IMR-90 (cell line): ENCODE measurements at regions not wholly inside any gene's neighbourhood (a gene's known extent, or its start where the extent isn't known, plus 50 kb on each side); places are given as distances from the start of the nearest gene placed in this dataset.

ENCODE experiments used
- ATAC-seq: fragments of 200-7000 bp; cut with Tn5 transposase; 2 replicates; pipeline ENCODE4 v1.9.1; 2020; ENCODE audit warnings: low read depth, mild to moderate bottlenecking, moderate library complexity
- BruUV-seq: library from RNA; stranded (reverse); fragments of 400-500 nt; replicated peaks from 2 replicates; lab custom pipeline; 2021; lab: Mats Ljungman, UMichigan
- CTCF ChIA-PET: fragments of 300-600 bp; formaldehyde crosslinking; extraction: SDS; loops from one replicate; lab custom pipeline; 2021; ENCODE audit warnings: antibody characterized with exemption; lab: Yijun Ruan, JAX
- POLR2A ChIA-PET: fragments of 300-600 bp; sonication (Branson Sonifier 250); formaldehyde crosslinking; loops from one replicate; lab custom pipeline; 2022; ENCODE audit warnings: antibody characterized with exemption; ENCODE audit not compliant: unreplicated experiment; lab: Charles Lee
- DNase-seq: peaks from one replicate; pipeline ENCODE4 v3.0.0; 2013
- H2AFZ ChIP-seq: replicated peaks from 2 replicates; pipeline ENCODE3; 2013; ENCODE audit warnings: low read length, mild to moderate bottlenecking; ENCODE audit not compliant: poor library complexity
- H2AK5ac ChIP-seq: 2 replicates; pipeline ENCODE4 v1.6.1; 2013; ENCODE audit warnings: low read depth, low read length, inconsistent platforms
- H2AK9ac ChIP-seq: replicated peaks from 2 replicates; pipeline ENCODE3; 2013; ENCODE audit warnings: mild to moderate bottlenecking, low read depth, low read length, moderate library complexity; ENCODE audit not compliant: poor library complexity
- H2BK120ac ChIP-seq: 2 replicates; pipeline ENCODE4 v1.6.1; 2013; ENCODE audit warnings: low read depth, low read length, inconsistent platforms
- H2BK15ac ChIP-seq: 3 replicates; pipeline ENCODE4 v1.6.1; 2013; ENCODE audit warnings: low read depth, low read length, inconsistent platforms
- H2BK20ac ChIP-seq: 2 replicates; pipeline ENCODE4 v1.6.1; 2013; ENCODE audit warnings: low read depth, mild to moderate bottlenecking, inconsistent platforms, low read length, moderate library complexity
- H2BK5ac ChIP-seq: 2 replicates; pipeline ENCODE4 v1.6.1; 2013; ENCODE audit warnings: mild to moderate bottlenecking, low read depth, low read length, inconsistent platforms; ENCODE audit not compliant: poor library complexity, severe bottlenecking
- H3K14ac ChIP-seq: replicated peaks from 2 replicates; pipeline ENCODE4 v1.6.1; 2013; ENCODE audit warnings: low read depth, low read length, inconsistent platforms
- H3K18ac ChIP-seq: 2 replicates; pipeline ENCODE4 v1.6.1; 2013; ENCODE audit warnings: low read depth, low read length, control low read depth
- H3K23ac ChIP-seq: 2 replicates; pipeline ENCODE4 v1.6.1; 2013; ENCODE audit warnings: low read depth, low read length, inconsistent platforms
- H3K27ac ChIP-seq: 2 replicates; pipeline ENCODE4 v1.5.1; 2013; ENCODE audit warnings: mild to moderate bottlenecking, control low read depth, low read length; ENCODE audit not compliant: insufficient read depth
- H3K27me3 ChIP-seq: 2 replicates; pipeline ENCODE4 v1.6.1; 2013; ENCODE audit warnings: low read length; ENCODE audit not compliant: control insufficient read depth, insufficient read depth
- H3K36me3 ChIP-seq: 2 replicates; pipeline ENCODE4 v1.6.1; 2013; ENCODE audit warnings: low read length, mixed read lengths; ENCODE audit not compliant: control insufficient read depth, insufficient read depth
- H3K4ac ChIP-seq: 2 replicates; pipeline ENCODE4 v1.6.1; 2013; ENCODE audit warnings: low read depth, low read length, inconsistent platforms
- H3K4me1 ChIP-seq: 2 replicates; pipeline ENCODE4 v1.6.1; 2013; ENCODE audit warnings: low read length, mixed read lengths; ENCODE audit not compliant: control insufficient read depth, insufficient read depth
- H3K4me2 ChIP-seq: 2 replicates; pipeline ENCODE4 v1.6.1; 2013; ENCODE audit warnings: low read depth, mild to moderate bottlenecking, control low read depth, low read length, moderate library complexity
- H3K4me3 ChIP-seq: 2 replicates; pipeline ENCODE4 v1.5.1; 2013; ENCODE audit warnings: low read depth, mild to moderate bottlenecking, control low read depth, low read length, moderate library complexity; ENCODE audit not compliant: insufficient read depth
- H3K56ac ChIP-seq: 2 replicates; pipeline ENCODE4 v1.6.1; 2013; ENCODE audit warnings: low read length, inconsistent platforms; ENCODE audit not compliant: insufficient read depth; ENCODE audit errors: extremely low read depth
- H3K79me1 ChIP-seq, 2 experiments: 2 replicates each; pipeline ENCODE4 v1.6.1; 2013; ENCODE audit warnings: low read length in 2 of 2, inconsistent platforms in 1 of 2, low read depth in 1 of 2
- H3K9ac ChIP-seq: 2 replicates; pipeline ENCODE4 v1.6.1; 2013; ENCODE audit warnings: low read depth, low read length, control low read depth
- H3K9me1 ChIP-seq: 2 replicates; pipeline ENCODE4 v1.6.1; 2013; ENCODE audit warnings: low read length, inconsistent platforms; ENCODE audit not compliant: insufficient read depth
- H3K9me3 ChIP-seq: 2 replicates; pipeline ENCODE4 v1.6.1; 2013; ENCODE audit warnings: low read length; ENCODE audit not compliant: control insufficient read depth, insufficient read depth
- H4K20me1 ChIP-seq: 2 replicates; pipeline ENCODE4 v1.6.1; 2013; ENCODE audit warnings: low read length, inconsistent platforms; ENCODE audit not compliant: insufficient read depth
- H4K5ac ChIP-seq: 2 replicates; pipeline ENCODE4 v1.6.1; 2013; ENCODE audit warnings: mild to moderate bottlenecking, low read depth, low read length, control low read depth
- H4K8ac ChIP-seq, 2 experiments: 2 replicates each; pipeline ENCODE4 v1.6.1; 2013; ENCODE audit warnings: low read depth in 2 of 2, low read length in 2 of 2, control low read depth in 1 of 2, inconsistent platforms in 1 of 2
- H4K91ac ChIP-seq: 2 replicates; pipeline ENCODE4 v1.6.1; 2013; ENCODE audit warnings: low read depth, low read length, inconsistent platforms; ENCODE audit not compliant: insufficient read depth
- CEBPB ChIP-seq: IDR thresholded peaks from 2 replicates; pipeline ENCODE4 v1.6.1; 2012; ENCODE audit warnings: low read depth, low read length, improper control_type of control experiment
- CHD1 ChIP-seq: IDR thresholded peaks from 2 replicates; pipeline ENCODE4 v1.6.1; 2012; ENCODE audit warnings: low read depth, low read length, improper control_type of control experiment
- FOS ChIP-seq: fragments of 150-350 bp; IDR thresholded peaks from 2 replicates; pipeline ENCODE4 v1.6.1; 2016; ENCODE audit warnings: low read depth, low read length
- MAFK ChIP-seq: IDR thresholded peaks from 2 replicates; pipeline ENCODE4 v1.6.1; 2012; ENCODE audit warnings: low read depth, low read length, improper control_type of control experiment
- MAZ ChIP-seq: IDR thresholded peaks from 2 replicates; pipeline ENCODE4 v1.6.1; 2012; ENCODE audit warnings: low read depth, mild to moderate bottlenecking, low read length, improper control_type of control experiment, moderate library complexity, borderline replicate concordance
- POLR2A ChIP-seq: IDR thresholded peaks from 2 replicates; pipeline ENCODE4 v1.6.1; 2012; ENCODE audit warnings: mild to moderate bottlenecking, low read depth, low read length
- RAD21 ChIP-seq: IDR thresholded peaks from 2 replicates; pipeline ENCODE4 v1.6.1; 2012; ENCODE audit warnings: low read length, improper control_type of control experiment
- SMC3 ChIP-seq: fragments of 150-350 bp; IDR thresholded peaks from 2 replicates; pipeline ENCODE4 v1.6.1; 2016; ENCODE audit warnings: low read depth, mild to moderate bottlenecking, antibody characterized with exemption, low read length, moderate library complexity
- WGBS, 2 experiments: methylation state at CpG; one replicate each; pipeline versions ENCODE4 v1.1.5 to v1.1.7; 2013; ENCODE audit warnings: missing lambda C conversion rate in 2 of 2; ENCODE audit not compliant: insufficient read length in 1 of 2; ENCODE audit errors: extremely low coverage in 2 of 2; 5-methylcytosine and 5-hydroxymethylcytosine counted together
- dilution Hi-C: fragments of 300-500 bp; cut with HindIII; formaldehyde crosslinking; loops from one replicate; pipeline ENCODE4 v1.14.3; 2018; ENCODE audit warnings: low sequenced_read_pairs; ENCODE audit not compliant: unreplicated experiment
- in situ Hi-C: fragments of 300-500 bp; cut with MboI; formaldehyde crosslinking; loops from 3 replicates; pipeline ENCODE4 v1.14.3; 2019; ENCODE audit warnings: low sequenced_read_pairs, inconsistent platforms, mixed read lengths
- intact Hi-C: fragments of 100-400 bp; cut with micrococcal nuclease; formaldehyde crosslinking; loops from 2 replicates; pipeline ENCODE4 v1.10.0; 2022

DNA sequence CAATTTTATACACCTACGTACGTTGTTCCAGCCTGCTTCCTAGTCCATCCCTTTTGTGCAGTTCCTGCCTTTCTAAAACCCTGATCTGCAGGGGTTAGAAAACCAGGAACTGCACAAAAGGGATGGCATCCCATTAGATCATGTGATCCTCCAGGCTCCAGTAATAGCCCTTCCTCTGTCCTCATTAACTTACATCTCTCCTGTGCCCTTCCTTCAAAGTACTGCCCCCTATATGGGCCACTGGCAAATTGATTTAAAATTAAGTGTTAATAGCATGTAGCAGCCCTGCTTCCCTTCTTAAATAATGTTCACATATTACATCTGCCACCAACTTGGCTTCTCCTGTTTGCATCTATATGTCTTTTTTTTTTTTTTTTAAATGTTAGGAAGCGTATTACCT lies 61.3 kb upstream of the NXPH2 start:
- Histone ChIP-seq H3K79me1 (no peaks in the 10 kb centered on the region), H4K91ac (no peak overlapping the region), H3K36me3 (no peaks in the 10 kb centered on the region), H3K14ac (no peak overlapping the region), H3K27ac (no peak overlapping the region), H3K27me3 (no peaks in the 10 kb centered on the region), H2BK15ac (no peak overlapping the region), H4K8ac (no peak overlapping the region), H3K4me3 (no peak overlapping the region), H2BK120ac (no peak overlapping the region), H2BK5ac (no peak overlapping the region), H3K9me3 (no peaks in the 10 kb centered on the region), H4K20me1 (no peaks in the 10 kb centered on the region), H4K5ac (no peak overlapping the region), H3K23ac (no peak overlapping the region), H2AK5ac (no peak overlapping the region), H3K56ac (no peak overlapping the region), H3K9ac (no peak overlapping the region), H3K9me1 (no peaks in the 10 kb centered on the region), H3K4ac (no peak overlapping the region), H3K4me1 (no peaks in the 10 kb centered on the region), H2AFZ (no peak overlapping the region), H3K18ac (no peak overlapping the region), H2BK20ac (no peak overlapping the region), H3K4me2 (no peak overlapping the region), H2AK9ac (no peak overlapping the region)
- POLR2A ChIA-PET, result no interaction called here
- dilution Hi-C loops, result no loop called here
- WGBS, 2 experiments, result 63% methylated on average over 2 of the region's 3 CpGs; no CpG with 5 or more reads in 1 of the 2 experiments
- intact Hi-C loops, result no loop called here
- DNase-seq, result no peak
- TF ChIP-seq FOS, result no peak
- no peak for TF ChIP-seq RAD21
- TF ChIP-seq MAZ, result no peak
- TF ChIP-seq POLR2A, result no peak
- no peak for TF ChIP-seq CEBPB
- no peak for TF ChIP-seq SMC3
- no peak for TF ChIP-seq CHD1
- TF ChIP-seq MAFK, result no peak
- no TSS peak for BruUV-seq
- in situ Hi-C loops, result loop anchor here (25.0 kb wide), 1 partner anchor 954 kb away; no protein-coding TSS in a partner anchor
- CTCF ChIA-PET, result no interaction called here
- ATAC-seq, result no peak
